Left lung (tissue), 4 donors: ENCODE measurements at regions not wholly inside any gene's neighbourhood (a gene's known extent, or its start where the extent isn't known, plus 50 kb on each side); places are given as distances from the start of the nearest gene placed in this dataset.

Experiments used
- ATAC-seq: fragments of 200-7000 bp; cut with Tn5 transposase; one replicate; pipeline ENCODE4 v1.9.1; 2020; ENCODE audit warnings: moderate library complexity
- DNase-seq, 4 donors: peaks; one replicate each; pipeline ENCODE4 v3.0.0-alpha.2; 2013 to 2020
- H3K27ac ChIP-seq, 2 donors: fragments of 200-600 bp; sonication (generic) in 1 of 2; one replicate each; pipeline versions ENCODE4 v1.5.0 to v1.8.0; 2020 to 2021
- H3K27me3 ChIP-seq, 2 donors: fragments of 200-600 bp; sonication (generic) in 1 of 2; one replicate each; pipeline versions ENCODE4 v1.5.0 to v1.8.0; 2020 to 2021
- H3K36me3 ChIP-seq, 2 donors: fragments of 200-600 bp; sonication (generic) in 1 of 2; one replicate each; pipeline versions ENCODE4 v1.5.0 to v1.8.0; 2020 to 2021
- H3K4me1 ChIP-seq, 2 donors: fragments of 200-600 bp; one replicate each; pipeline ENCODE4 v1.8.0; 2021
- H3K4me3 ChIP-seq, 2 donors: fragments of 200-600 bp; sonication (generic) in 1 of 2; one replicate each; pipeline versions ENCODE4 v1.5.0 to v1.8.0; 2020 to 2021; ENCODE audit warnings: mild to moderate bottlenecking in 1 of 2
- H3K9me3 ChIP-seq, 2 donors: fragments of 200-600 bp; sonication (generic) in 1 of 2; one replicate each; pipeline versions ENCODE4 v1.5.0 to v1.8.0; 2020 to 2021
- intact Hi-C, 2 donors: fragments of 100-400 bp; cut with DNase I; formaldehyde crosslinking; loops; one replicate each; pipeline versions ENCODE4 v1.11.2 to v1.14.2; 2022
- TF ChIP-seq, protein P1 (sequence below), 2 donors: fragments of 200-600 bp; sonication (generic) in 1 of 2; IDR thresholded peaks; one replicate each; pipeline versions ENCODE4 v1.5.0 to v1.8.0; 2021; ENCODE audit warnings: antibody characterized with exemption in 2 of 2
- donor health status: DM: no; HTN: yes; CAD: no.
- donor health status: DM: no; HTN: no; CAD: no.

DNA sequence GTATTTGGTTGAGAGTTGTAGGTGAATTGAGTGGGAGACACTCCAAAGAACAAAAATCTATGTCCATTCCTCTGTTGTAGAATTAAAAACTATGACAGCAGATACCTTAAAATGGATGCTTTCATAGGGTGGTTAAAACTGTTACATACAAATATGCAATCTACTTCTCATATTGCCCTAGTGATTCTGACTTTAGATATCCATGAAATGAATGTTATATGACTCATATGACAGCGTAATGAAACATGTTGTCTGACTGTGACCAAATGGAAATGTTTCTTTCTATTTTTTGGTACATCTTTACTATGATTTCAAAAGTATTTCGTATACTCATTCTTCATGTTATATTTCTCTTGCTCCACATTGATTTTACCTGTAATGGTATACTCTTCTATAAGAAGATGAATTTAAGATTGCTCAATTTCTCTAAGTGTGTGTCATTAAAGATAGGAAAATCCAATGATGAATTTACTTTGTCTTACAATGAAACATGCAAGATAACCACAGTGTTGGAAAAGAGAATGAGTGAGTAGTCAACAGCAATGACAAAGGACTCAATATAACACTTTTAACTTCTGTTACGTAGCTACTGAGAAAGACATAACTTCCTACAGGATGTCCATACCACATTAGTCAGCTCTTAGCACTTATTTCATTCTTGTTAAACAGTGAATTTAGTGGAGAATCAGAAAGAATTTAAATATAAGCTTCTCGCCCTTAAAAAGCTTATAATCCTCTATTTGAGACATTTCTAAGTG lies 79.3 kb upstream of the LSAMP start:
- TF ChIP-seq, protein P1, sequence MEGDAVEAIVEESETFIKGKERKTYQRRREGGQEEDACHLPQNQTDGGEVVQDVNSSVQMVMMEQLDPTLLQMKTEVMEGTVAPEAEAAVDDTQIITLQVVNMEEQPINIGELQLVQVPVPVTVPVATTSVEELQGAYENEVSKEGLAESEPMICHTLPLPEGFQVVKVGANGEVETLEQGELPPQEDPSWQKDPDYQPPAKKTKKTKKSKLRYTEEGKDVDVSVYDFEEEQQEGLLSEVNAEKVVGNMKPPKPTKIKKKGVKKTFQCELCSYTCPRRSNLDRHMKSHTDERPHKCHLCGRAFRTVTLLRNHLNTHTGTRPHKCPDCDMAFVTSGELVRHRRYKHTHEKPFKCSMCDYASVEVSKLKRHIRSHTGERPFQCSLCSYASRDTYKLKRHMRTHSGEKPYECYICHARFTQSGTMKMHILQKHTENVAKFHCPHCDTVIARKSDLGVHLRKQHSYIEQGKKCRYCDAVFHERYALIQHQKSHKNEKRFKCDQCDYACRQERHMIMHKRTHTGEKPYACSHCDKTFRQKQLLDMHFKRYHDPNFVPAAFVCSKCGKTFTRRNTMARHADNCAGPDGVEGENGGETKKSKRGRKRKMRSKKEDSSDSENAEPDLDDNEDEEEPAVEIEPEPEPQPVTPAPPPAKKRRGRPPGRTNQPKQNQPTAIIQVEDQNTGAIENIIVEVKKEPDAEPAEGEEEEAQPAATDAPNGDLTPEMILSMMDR (IDR thresholded peaks at IDR 0.05), result no peak
- H3K27ac ChIP-seq, result no peak overlapping the region
- no peaks in the 10 kb centered on the region for H3K36me3 ChIP-seq
- DNase-seq, result no peak
- H3K4me3 ChIP-seq, result no peak overlapping the region
- intact Hi-C loops, result no loop called here
- no peaks in the 10 kb centered on the region for H3K4me1 ChIP-seq
- peaks cover 0 to 4% of the 10 kb centered on the region in 2 donors for H3K9me3 ChIP-seq
- no peaks in the 10 kb centered on the region for H3K27me3 ChIP-seq
- no peak for ATAC-seq

DNA sequence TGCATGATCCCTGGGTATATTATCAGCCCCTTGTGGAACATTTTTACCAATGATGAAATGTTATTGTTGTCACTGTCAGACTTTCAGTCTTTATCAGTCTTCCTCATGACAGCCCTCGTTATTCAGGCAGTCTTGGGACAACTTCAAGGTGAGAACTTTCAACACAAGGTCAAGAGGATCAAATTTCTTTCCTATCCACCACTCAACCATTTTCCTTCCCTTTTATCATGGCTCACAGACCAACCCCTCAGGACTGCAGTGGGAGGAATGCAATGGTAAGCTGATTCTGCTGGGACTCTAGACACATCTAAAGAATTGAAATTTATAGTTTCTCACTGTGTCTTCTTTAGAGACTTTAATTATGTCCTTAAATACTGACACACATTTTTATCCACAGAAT lies 107.0 kb upstream of the LSAMP start:
- DNase-seq, result no peak
- no peaks in the 10 kb centered on the region for H3K9me3 ChIP-seq

DNA sequence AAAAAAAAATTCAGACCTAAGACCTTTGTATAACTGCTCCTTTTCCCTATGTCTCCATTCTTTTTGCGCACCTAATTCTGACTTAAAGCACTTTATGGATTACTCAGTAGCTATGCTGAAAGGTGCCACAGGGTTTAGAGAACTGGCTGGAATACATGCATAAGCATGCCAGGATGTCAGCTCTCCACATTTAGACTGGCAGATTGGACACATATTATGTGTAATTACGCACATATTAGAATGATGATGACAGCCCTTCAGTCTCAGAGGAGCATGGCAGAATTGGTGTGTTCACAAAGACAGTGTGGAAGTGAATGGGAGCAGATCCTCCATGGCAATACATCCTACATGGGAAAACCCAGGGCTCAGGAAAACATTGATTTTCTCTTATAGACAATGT lies 108.1 kb upstream of the LSAMP start:
- H3K27me3 ChIP-seq, result no peaks in the 10 kb centered on the region
- TF ChIP-seq, protein P1 (IDR thresholded peaks at IDR 0.05), result no peak
- no peaks in the 10 kb centered on the region for H3K9me3 ChIP-seq
- no peaks in the 10 kb centered on the region for H3K4me1 ChIP-seq
- no peak overlapping the region for H3K4me3 ChIP-seq
- no peak for DNase-seq
- intact Hi-C loops, result no loop called here
- ATAC-seq, result no peak
- no peak overlapping the region for H3K27ac ChIP-seq
- H3K36me3 ChIP-seq, result no peaks in the 10 kb centered on the region

More for the DNA sequence above, 107.0 kb upstream of the LSAMP start:
- no peaks in the 10 kb centered on the region for H3K36me3 ChIP-seq
- TF ChIP-seq, protein P1 (IDR thresholded peaks at IDR 0.05), result no peak
- no peaks in the 10 kb centered on the region for H3K27me3 ChIP-seq
- no peak overlapping the region for H3K27ac ChIP-seq
- no peaks in the 10 kb centered on the region for H3K4me1 ChIP-seq
- intact Hi-C loops, result no loop called here
- H3K4me3 ChIP-seq, result no peak overlapping the region
- ATAC-seq, result no peak

DNA sequence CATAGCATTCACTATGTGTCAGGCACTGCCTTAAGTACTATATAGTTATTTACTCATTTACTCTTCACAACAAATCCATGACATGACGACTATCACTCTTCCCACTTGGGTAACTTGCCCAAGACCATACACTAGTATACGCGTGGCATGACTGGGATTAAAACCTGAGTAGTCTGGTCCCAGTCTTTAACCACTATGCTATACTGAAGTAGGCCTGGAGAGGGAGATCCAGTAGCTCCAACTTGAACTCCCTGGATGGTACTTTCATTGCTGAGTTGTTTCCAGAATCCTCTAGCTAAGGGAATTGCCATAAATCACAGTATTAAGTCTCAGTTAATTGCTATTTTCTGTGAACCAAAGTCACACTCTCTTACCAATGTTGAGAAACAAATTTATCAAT lies 116.2 kb upstream of the LSAMP start:
- intact Hi-C loops, result no loop called here
- ATAC-seq (no peak), DNase-seq (no peak)
- H3K27me3 ChIP-seq, result no peaks in the 10 kb centered on the region
- H3K4me1 ChIP-seq, result no peaks in the 10 kb centered on the region
- no peaks in the 10 kb centered on the region for H3K9me3 ChIP-seq
- no peaks in the 10 kb centered on the region for H3K36me3 ChIP-seq
- H3K27ac ChIP-seq, result no peak overlapping the region
- no peak overlapping the region for H3K4me3 ChIP-seq
- TF ChIP-seq, protein P1 (IDR thresholded peaks at IDR 0.05), result no peak

DNA sequence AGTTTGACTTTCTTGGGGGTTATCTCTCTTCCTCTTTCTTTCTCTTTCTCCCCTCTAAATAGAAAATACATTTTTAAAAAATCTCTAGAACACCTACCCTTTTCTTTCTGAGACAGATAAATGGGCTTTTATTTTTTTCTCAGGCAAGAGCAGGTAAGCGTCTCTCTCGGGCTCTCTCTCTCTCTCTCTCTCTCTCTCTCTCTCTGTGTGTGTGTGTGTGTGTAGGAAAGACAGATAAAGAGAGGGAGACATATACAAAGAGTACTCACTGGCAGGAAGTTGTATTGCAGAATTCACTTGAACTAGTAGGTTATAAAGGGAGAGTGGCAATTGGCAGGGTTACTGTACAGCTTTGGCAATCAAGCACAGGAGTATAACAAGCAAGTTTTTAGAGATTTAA lies 118.1 kb upstream of the LSAMP start:
- no peaks in the 10 kb centered on the region for H3K27me3 ChIP-seq
- intact Hi-C loops, result no loop called here
- no peaks in the 10 kb centered on the region for H3K9me3 ChIP-seq
- DNase-seq, result no peak
- no peak overlapping the region for H3K27ac ChIP-seq
- H3K4me3 ChIP-seq, result no peak overlapping the region
- no peak for ATAC-seq
- no peaks in the 10 kb centered on the region for H3K4me1 ChIP-seq
- TF ChIP-seq, protein P1 (IDR thresholded peaks at IDR 0.05), result no peak
- H3K36me3 ChIP-seq, result no peaks in the 10 kb centered on the region
